Chondrocyte (in vitro differentiated cells): ENCODE measurements at regions not wholly inside any gene's neighbourhood (a gene's known extent, or its start where the extent isn't known, plus 50 kb on each side); places are given as distances from the start of the nearest gene placed in this dataset.
"Not testable (repeated sequence)": the region's sequence is repeated elsewhere in the genome, so short reads cannot be mapped to it uniquely, and the experiment has no call there.

ENCODE experiments used
- DNase-seq: peaks from one replicate; pipeline ENCODE4 v3.0.0; 2021; ENCODE audit warnings: mixed read lengths, low spot score
- H3K27ac Mint-ChIP-seq: one replicate; pipeline ENCODE4 v1.8.0; 2021; ENCODE audit warnings: mild to moderate bottlenecking, moderate library complexity, mixed read lengths; ENCODE audit not compliant: unreplicated experiment
- H3K27me3 Mint-ChIP-seq: 2 replicates; pipeline ENCODE4 v1.8.0; 2021; ENCODE audit warnings: low read depth, mixed read lengths
- H3K36me3 Mint-ChIP-seq: 2 replicates; pipeline ENCODE4 v1.8.0; 2021; ENCODE audit warnings: low read depth, mixed read lengths
- H3K4me1 Mint-ChIP-seq: 2 replicates; pipeline ENCODE4 v1.8.0; 2021; ENCODE audit warnings: low read depth, mild to moderate bottlenecking, mixed read lengths
- H3K4me3 Mint-ChIP-seq: one replicate; pipeline ENCODE4 v1.8.0; 2021; ENCODE audit warnings: mild to moderate bottlenecking, moderate library complexity, mixed read lengths; ENCODE audit not compliant: unreplicated experiment
- H3K9me3 Mint-ChIP-seq: 2 replicates; pipeline ENCODE4 v1.8.0; 2021; ENCODE audit warnings: low read depth, mixed read lengths
- CTCF ChIP-seq: fragments of 200-600 bp; sonication (generic); IDR thresholded peaks from 2 replicates; pipeline ENCODE4 v1.5.0; 2021; ENCODE audit warnings: antibody characterized with exemption, mild to moderate bottlenecking, moderate library complexity

- Mint-ChIP-seq H3K4me1 (peaks cover 39% of the 10 kb centered on the region), H3K36me3 (no peaks in the 10 kb centered on the region), H3K4me3 (no peak overlapping the region), H3K27me3 (no peaks in the 10 kb centered on the region), H3K9me3 (no peaks in the 10 kb centered on the region), H3K27ac (no peak overlapping the region)
- no peak for TF ChIP-seq CTCF
- no peak for DNase-seq
These were observed 102.3 kb upstream of the NUDT6 start for GRCh38 chr4:123024710-123025109.

- Mint-ChIP-seq H3K4me1 (peaks cover 36% of the 10 kb centered on the region), H3K4me3 (no peak overlapping the region), H3K27ac (no peak overlapping the region), H3K27me3 (no peaks in the 10 kb centered on the region), H3K36me3 (no peaks in the 10 kb centered on the region), H3K9me3 (no peaks in the 10 kb centered on the region)
- no peak for TF ChIP-seq CTCF
- DNase-seq: no peak
These were observed 103.0 kb upstream of the NUDT6 start for GRCh38 chr4:123025398-123025797.

- peaks cover 34% of the 10 kb centered on the region for H3K4me1 Mint-ChIP-seq
- DNase-seq, H3K4me3 Mint-ChIP-seq, H3K27me3 Mint-ChIP-seq, H3K36me3 Mint-ChIP-seq, H3K9me3 Mint-ChIP-seq: not testable (repeated sequence)
- peak overlapping the region; percentile 50 for H3K27ac Mint-ChIP-seq
These were observed 103.6 kb upstream of the NUDT6 start for GRCh38 chr4:123026015-123026414.

- H3K4me3 Mint-ChIP-seq: no peak overlapping the region
- H3K27me3 Mint-ChIP-seq: no peaks in the 10 kb centered on the region
- H3K27ac Mint-ChIP-seq: no peak overlapping the region
- no peak for DNase-seq
- no peak for TF ChIP-seq CTCF
- H3K4me1 Mint-ChIP-seq: peaks cover 34% of the 10 kb centered on the region
- H3K36me3 Mint-ChIP-seq: no peaks in the 10 kb centered on the region
- H3K9me3 Mint-ChIP-seq: no peaks in the 10 kb centered on the region
These were observed 109.3 kb upstream of the NUDT6 start for GRCh38 chr4:123031664-123032063.

- no peak for TF ChIP-seq CTCF
- no peak overlapping the region for H3K27ac Mint-ChIP-seq
- no peak for DNase-seq
- no peaks in the 10 kb centered on the region for H3K27me3 Mint-ChIP-seq
- H3K9me3 Mint-ChIP-seq: no peaks in the 10 kb centered on the region
- no peaks in the 10 kb centered on the region for H3K36me3 Mint-ChIP-seq
- H3K4me3 Mint-ChIP-seq: no peak overlapping the region
- peaks cover 32% of the 10 kb centered on the region for H3K4me1 Mint-ChIP-seq
These were observed 111.6 kb upstream of the NUDT6 start for GRCh38 chr4:123034023-123034422.

GRCh38 chr4:123035239-123035638, 112.8 kb upstream of the NUDT6 start:
- no peaks in the 10 kb centered on the region for H3K36me3 Mint-ChIP-seq
- H3K4me3 Mint-ChIP-seq: no peak overlapping the region
- no peak overlapping the region for H3K27ac Mint-ChIP-seq
- peaks cover 32% of the 10 kb centered on the region for H3K4me1 Mint-ChIP-seq
- H3K27me3 Mint-ChIP-seq: no peaks in the 10 kb centered on the region
- no peak for TF ChIP-seq CTCF
- no peak for DNase-seq
- H3K9me3 Mint-ChIP-seq: no peaks in the 10 kb centered on the region
